GM19240 (cell line): ENCODE measurements at regions not wholly inside any gene's neighbourhood (a gene's known extent, or its start where the extent isn't known, plus 50 kb on each side); places are given as distances from the start of the nearest gene placed in this dataset.

Experiments
- DNase-seq: peaks from one replicate; pipeline ENCODE4 v3.0.0; 2011; ENCODE audit warnings: low spot score; ENCODE audit not compliant: insufficient read length

GRCh38 chr6:113128661-113129060 is 728.5 kb upstream of the MARCKS start:
- DNase-seq, result no peak

GRCh38 chr6:113129991-113130390 is 727.2 kb upstream of the MARCKS start:
- no peak for DNase-seq

- no peak for DNase-seq
Measured at GRCh38 chr6:113137426-113137825, 719.7 kb upstream of the MARCKS start.

GRCh38 chr6:113140721-113141120 is 716.4 kb upstream of the MARCKS start:
- DNase-seq, result no peak

GRCh38 chr6:113141901-113142300 is 715.2 kb upstream of the MARCKS start:
- DNase-seq, result no peak

GRCh38 chr6:113142671-113143174 is 714.4 kb upstream of the MARCKS start:
- DNase-seq, result no peak

- DNase-seq, result no peak
Measured at GRCh38 chr6:113143206-113143605, 713.9 kb upstream of the MARCKS start.

GRCh38 chr6:113144117-113144516 is 713.0 kb upstream of the MARCKS start:
- DNase-seq, result no peak

GRCh38 chr6:113146878-113147277 is 710.3 kb upstream of the MARCKS start:
- no peak for DNase-seq

- DNase-seq, result no peak
Measured at GRCh38 chr6:113147544-113147943, 709.6 kb upstream of the MARCKS start.

GRCh38 chr6:113148566-113148965 is 708.6 kb upstream of the MARCKS start:
- no peak for DNase-seq

GRCh38 chr6:113149511-113149910 is 707.6 kb upstream of the MARCKS start:
- DNase-seq, result no peak

- DNase-seq, result no peak
Measured at GRCh38 chr6:113160306-113161017, 696.7 kb upstream of the MARCKS start.

- DNase-seq, result no peak
Measured at GRCh38 chr6:113161018-113161315, 696.2 kb upstream of the MARCKS start.

- no peak for DNase-seq
Measured at GRCh38 chr6:113162739-113163138, 694.4 kb upstream of the MARCKS start.

- no peak for DNase-seq
Measured at GRCh38 chr6:113168057-113168456, 689.1 kb upstream of the MARCKS start.

- no peak for DNase-seq
Measured at GRCh38 chr6:113169484-113169883, 687.7 kb upstream of the MARCKS start.

- no peak for DNase-seq
Measured at GRCh38 chr6:113170454-113170853, 686.7 kb upstream of the MARCKS start.

- DNase-seq, result no peak
Measured at GRCh38 chr6:113171882-113172281, 685.3 kb upstream of the MARCKS start.

GRCh38 chr6:113172531-113172966 is 684.6 kb upstream of the MARCKS start:
- no peak for DNase-seq

GRCh38 chr6:113178349-113178748 is 678.8 kb upstream of the MARCKS start:
- no peak for DNase-seq

- no peak for DNase-seq
Measured at GRCh38 chr6:113181164-113181563, 676.0 kb upstream of the MARCKS start.

GRCh38 chr6:113182370-113183141 is 674.6 kb upstream of the MARCKS start:
- no peak for DNase-seq
